ENCODE measurements at regions not wholly inside any gene's neighbourhood (a gene's known extent, or its start where the extent isn't known, plus 50 kb on each side); places are given as distances from the start of the nearest gene placed in this dataset.
"Not testable (repeated sequence)": the region's sequence is repeated elsewhere in the genome, so short reads cannot be mapped to it uniquely, and the experiment has no call there.

DNA sequence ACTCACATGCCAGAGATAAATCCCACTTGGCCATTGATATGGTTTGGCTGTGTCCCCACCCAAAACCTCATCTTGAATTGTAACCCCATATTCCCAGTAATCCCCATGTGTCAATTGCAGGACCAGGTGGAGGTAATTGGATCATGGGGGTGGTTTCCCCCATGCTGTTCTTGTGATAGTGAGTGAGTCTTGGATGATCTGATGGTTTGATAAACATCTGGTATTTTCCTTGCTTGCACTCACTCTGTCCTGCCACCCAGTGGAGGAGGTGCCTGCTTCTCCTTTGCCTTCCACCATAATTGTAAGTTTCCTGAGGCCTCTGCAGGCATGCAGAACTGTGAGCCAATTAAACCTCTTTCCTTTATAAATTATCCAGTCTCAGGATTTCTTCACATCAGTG is 50.4 kb upstream of the B3GAT2 start:
- not testable (repeated sequence) for DNase-seq (ENCODE audit: low read depth)

DNA sequence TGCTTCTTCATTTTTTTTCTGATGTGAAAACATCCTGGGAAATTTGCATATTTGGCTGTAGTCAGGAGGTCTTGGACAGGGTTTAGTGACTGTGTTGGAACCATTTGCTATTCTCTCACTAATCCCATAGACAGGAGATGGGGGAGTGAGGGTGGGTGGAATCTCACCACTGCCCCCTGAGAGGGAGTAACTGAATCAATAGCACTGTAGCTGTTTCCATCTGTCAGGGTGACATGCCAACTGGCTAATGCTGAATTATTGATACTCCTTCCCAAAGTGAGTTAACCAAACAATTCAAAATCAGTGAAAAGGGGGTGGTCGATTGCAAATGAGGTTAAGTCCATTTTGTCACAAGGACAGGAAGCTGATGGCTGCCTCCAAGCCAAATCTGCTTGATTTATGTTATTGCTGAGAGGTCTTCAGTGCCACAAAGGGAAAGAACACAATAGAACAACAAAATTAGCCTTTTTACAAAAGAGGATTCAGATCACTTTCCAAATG is 55.1 kb upstream of the B3GAT2 start:
- TF ChIP-seq CTCF (IDR thresholded peaks at IDR 0.05; ENCODE audit: low read length, missing control alignments), result no peak
- no peak for DNase-seq (ENCODE audit: low read depth)
- H3K4me3 ChIP-seq (replicated peaks; ENCODE audit: low read depth, low read length), result no peak overlapping the region

More for the DNA sequence above, 50.4 kb upstream of the B3GAT2 start:
- H3K4me3 ChIP-seq (replicated peaks; ENCODE audit: low read depth, low read length), result not testable (repeated sequence)

DNA sequence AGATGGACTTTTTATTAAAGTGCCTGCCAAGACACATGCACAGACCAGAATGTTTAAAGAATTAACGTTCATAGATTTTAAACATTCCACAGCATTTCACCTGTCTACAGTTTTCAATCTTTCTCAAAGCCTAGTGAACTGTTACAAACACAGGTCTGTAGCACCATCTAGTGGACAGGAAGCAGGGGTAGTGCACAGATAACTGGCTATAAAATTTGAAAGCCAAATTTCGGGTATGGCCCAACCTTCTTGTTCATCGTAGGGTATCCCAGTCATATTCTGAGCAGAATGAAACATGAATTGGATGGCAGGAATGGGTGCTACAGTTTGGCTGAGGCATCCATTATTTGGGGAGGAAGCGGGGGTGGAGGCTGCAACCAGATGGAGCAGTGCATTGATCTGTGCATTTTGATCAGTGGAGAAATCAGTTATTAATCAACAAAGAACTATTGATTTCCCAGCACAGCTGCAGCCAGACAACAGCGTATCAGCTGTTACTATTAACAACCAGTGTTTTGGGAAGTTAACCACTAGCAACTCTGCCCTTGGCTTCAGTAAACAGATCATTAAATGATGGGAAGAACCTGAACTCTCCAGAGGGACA is 56.1 kb upstream of the B3GAT2 start:
- no peak overlapping the region for H3K4me3 ChIP-seq (replicated peaks; ENCODE audit: low read depth, low read length)
- DNase-seq (ENCODE audit: low read depth), result peak; percentile 69
- peak; percentile 94 for TF ChIP-seq CTCF (IDR thresholded peaks at IDR 0.05; ENCODE audit: low read length, missing control alignments)

DNA sequence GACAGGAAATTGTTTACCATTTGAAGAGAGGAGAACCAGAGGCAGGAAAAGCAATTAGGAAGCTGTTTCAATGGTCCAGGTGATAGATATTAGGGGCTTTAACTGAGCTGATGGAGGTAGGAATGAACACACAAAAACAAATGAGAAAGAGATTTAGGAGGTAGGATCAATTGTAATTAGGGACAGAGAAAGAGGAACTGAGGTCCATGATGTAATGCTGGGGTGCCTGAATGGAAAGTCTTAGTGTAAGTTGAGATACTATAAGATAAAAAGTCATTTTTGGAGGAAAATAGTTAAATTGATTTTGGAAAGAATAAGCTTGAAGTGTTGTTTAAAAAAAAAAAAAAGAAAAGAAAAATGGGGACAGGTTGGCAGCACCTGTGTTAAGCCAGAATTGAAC is 58.5 kb upstream of the B3GAT2 start:
- H3K4me3 ChIP-seq (replicated peaks; ENCODE audit: low read depth, low read length), result no peak overlapping the region
- no peak for TF ChIP-seq CTCF (IDR thresholded peaks at IDR 0.05; ENCODE audit: low read length, missing control alignments)
- DNase-seq (ENCODE audit: low read depth), result no peak

- no peak for TF ChIP-seq CTCF (IDR thresholded peaks at IDR 0.05; ENCODE audit: low read length, missing control alignments)
- H3K4me3 ChIP-seq (replicated peaks; ENCODE audit: low read depth, low read length), result no peak overlapping the region
Measured at GRCh38 chr6:71028236-71028876, 71.5 kb upstream of the B3GAT2 start.

DNA sequence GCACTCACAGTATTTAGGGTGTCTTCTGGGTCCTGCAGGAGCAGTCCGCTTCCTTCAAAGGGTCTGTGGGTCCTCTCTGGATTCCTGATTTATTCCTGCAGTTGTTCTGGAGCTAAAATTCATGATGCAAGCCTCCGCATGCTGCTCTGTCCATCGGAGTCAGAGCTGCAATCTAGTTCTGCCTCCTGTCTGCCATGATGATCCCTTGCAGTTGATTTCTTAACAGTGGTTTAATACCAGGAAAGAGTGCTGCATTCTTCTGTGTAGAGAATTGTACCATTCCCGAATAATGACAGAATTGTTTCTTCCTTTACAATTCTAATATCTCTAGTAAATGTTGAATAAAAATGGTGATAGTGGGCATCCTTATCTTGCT is 72.0 kb upstream of the B3GAT2 start:
- DNase-seq (ENCODE audit: low read depth), result no peak
- H3K4me3 ChIP-seq (replicated peaks; ENCODE audit: low read depth, low read length), result no peak overlapping the region
- no peak for TF ChIP-seq CTCF (IDR thresholded peaks at IDR 0.05; ENCODE audit: low read length, missing control alignments)

More at GRCh38 chr6:71028236-71028876, 71.5 kb upstream of the B3GAT2 start:
- no peak for DNase-seq (ENCODE audit: low read depth)

GRCh38 chr6:71029555-71029954 is 72.7 kb upstream of the B3GAT2 start:
- no peak overlapping the region for H3K4me3 ChIP-seq (replicated peaks; ENCODE audit: low read depth, low read length)
- TF ChIP-seq CTCF (IDR thresholded peaks at IDR 0.05; ENCODE audit: low read length, missing control alignments), result no peak
- no peak for DNase-seq (ENCODE audit: low read depth)

Measured in fibroblast of pulmonary artery (primary cell).